Mesothelial cell of epicardium (in vitro differentiated cells): ENCODE measurements at regions not wholly inside any gene's neighbourhood (a gene's known extent, or its start where the extent isn't known, plus 50 kb on each side); places are given as distances from the start of the nearest gene placed in this dataset.

Experiments
- DNase-seq, 2 experiments: peaks; one replicate each; pipeline ENCODE4 v3.0.0; 2021; ENCODE audit warnings: low spot score in 2 of 2; ENCODE audit not compliant: unreplicated experiment in 2 of 2
- H3K27ac Mint-ChIP-seq: 2 replicates; pipeline ENCODE4 v1.8.0; 2021; ENCODE audit warnings: mixed read lengths
- H3K27me3 Mint-ChIP-seq: 2 replicates; pipeline ENCODE4 v1.8.0; 2021; ENCODE audit warnings: low read depth, mixed read lengths
- H3K36me3 Mint-ChIP-seq: 2 replicates; pipeline ENCODE4 v1.8.0; 2021; ENCODE audit warnings: mixed read lengths
- H3K4me1 Mint-ChIP-seq: 2 replicates; pipeline ENCODE4 v1.8.0; 2021; ENCODE audit warnings: mixed read lengths
- H3K4me3 Mint-ChIP-seq: 2 replicates; pipeline ENCODE4 v1.8.0; 2021; ENCODE audit warnings: mild to moderate bottlenecking, moderate library complexity, mixed read lengths
- H3K9me3 Mint-ChIP-seq: 2 replicates; pipeline ENCODE4 v1.8.0; 2021; ENCODE audit warnings: mixed read lengths
- TF ChIP-seq, protein P1 (sequence below): fragments of 200-600 bp; sonication (generic); IDR thresholded peaks from one replicate; pipeline ENCODE4 v1.5.0; 2021; ENCODE audit warnings: antibody characterized with exemption; ENCODE audit not compliant: unreplicated experiment

- Mint-ChIP-seq H3K4me3 (no peak overlapping the region), H3K36me3 (no peaks in the 10 kb centered on the region), H3K27ac (no peak overlapping the region), H3K9me3 (no peaks in the 10 kb centered on the region), H3K27me3 (no peaks in the 10 kb centered on the region), H3K4me1 (no peaks in the 10 kb centered on the region)
- TF ChIP-seq, protein P1, sequence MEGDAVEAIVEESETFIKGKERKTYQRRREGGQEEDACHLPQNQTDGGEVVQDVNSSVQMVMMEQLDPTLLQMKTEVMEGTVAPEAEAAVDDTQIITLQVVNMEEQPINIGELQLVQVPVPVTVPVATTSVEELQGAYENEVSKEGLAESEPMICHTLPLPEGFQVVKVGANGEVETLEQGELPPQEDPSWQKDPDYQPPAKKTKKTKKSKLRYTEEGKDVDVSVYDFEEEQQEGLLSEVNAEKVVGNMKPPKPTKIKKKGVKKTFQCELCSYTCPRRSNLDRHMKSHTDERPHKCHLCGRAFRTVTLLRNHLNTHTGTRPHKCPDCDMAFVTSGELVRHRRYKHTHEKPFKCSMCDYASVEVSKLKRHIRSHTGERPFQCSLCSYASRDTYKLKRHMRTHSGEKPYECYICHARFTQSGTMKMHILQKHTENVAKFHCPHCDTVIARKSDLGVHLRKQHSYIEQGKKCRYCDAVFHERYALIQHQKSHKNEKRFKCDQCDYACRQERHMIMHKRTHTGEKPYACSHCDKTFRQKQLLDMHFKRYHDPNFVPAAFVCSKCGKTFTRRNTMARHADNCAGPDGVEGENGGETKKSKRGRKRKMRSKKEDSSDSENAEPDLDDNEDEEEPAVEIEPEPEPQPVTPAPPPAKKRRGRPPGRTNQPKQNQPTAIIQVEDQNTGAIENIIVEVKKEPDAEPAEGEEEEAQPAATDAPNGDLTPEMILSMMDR = no peak
- no peak for DNase-seq
Measured at GRCh38 chr5:167827766-167828165, 463.7 kb upstream of the WWC1 start.

DNA sequence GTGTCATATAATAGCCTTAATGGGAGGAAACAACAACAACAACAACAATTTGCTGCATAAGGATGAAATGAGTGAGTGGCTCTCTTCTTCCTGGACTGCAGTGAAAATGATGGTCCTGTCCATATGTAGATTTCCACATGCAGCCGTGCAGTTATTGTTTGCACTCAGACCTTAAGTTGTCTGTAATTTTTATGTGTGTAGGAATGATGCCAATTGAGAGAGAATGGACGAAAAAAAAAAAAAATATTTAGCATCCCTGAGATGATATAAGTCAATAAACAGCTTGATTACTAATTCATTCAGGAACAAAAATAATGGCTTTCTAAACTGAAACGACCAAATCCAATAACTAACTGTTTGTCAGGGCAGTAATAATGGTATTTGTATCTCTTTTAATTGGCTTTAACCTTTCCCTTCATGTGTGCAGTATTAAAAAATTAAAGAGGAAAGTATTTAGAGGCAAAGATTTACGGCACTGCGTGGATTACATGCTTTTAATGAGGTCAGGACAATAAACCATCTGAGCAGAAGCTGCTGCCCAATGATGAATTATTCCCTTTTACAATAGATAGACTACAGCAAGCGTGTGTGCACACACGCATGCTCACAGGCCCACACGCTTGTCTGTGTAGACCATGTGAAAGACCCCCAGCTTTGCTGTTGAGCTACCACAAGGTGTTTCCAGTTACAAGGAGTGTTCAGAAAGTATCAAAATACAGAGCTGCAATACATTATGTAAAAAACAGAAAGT, 459.5 kb upstream of the WWC1 start:
- no peak overlapping the region for H3K4me3 Mint-ChIP-seq
- TF ChIP-seq, protein P1 = no peak
- no peaks in the 10 kb centered on the region for H3K36me3 Mint-ChIP-seq

GRCh38 chr5:167832609-167833008, 458.8 kb upstream of the WWC1 start:
- Mint-ChIP-seq H3K36me3 (no peaks in the 10 kb centered on the region), H3K27me3 (no peaks in the 10 kb centered on the region), H3K4me1 (no peaks in the 10 kb centered on the region), H3K9me3 (no peaks in the 10 kb centered on the region), H3K27ac (no peak overlapping the region), H3K4me3 (no peak overlapping the region)
- no peak for DNase-seq
- TF ChIP-seq, protein P1 = no peak

More for the DNA sequence above, 459.5 kb upstream of the WWC1 start:
- Mint-ChIP-seq H3K27me3 (no peaks in the 10 kb centered on the region), H3K4me1 (no peaks in the 10 kb centered on the region), H3K27ac (no peak overlapping the region), H3K9me3 (no peaks in the 10 kb centered on the region)
- DNase-seq = no peak

- Mint-ChIP-seq H3K4me3 (no peak overlapping the region), H3K27ac (no peak overlapping the region), H3K9me3 (no peaks in the 10 kb centered on the region), H3K36me3 (no peaks in the 10 kb centered on the region), H3K27me3 (no peaks in the 10 kb centered on the region), H3K4me1 (peaks cover 5% of the 10 kb centered on the region)
- no peak for DNase-seq
- TF ChIP-seq, protein P1 = no peak
Measured at GRCh38 chr5:167833456-167833855, 458.0 kb upstream of the WWC1 start.

GRCh38 chr5:167835146-167835545, 456.3 kb upstream of the WWC1 start:
- Mint-ChIP-seq H3K4me1 (peaks cover 17% of the 10 kb centered on the region), H3K36me3 (no peaks in the 10 kb centered on the region), H3K27me3 (no peaks in the 10 kb centered on the region), H3K27ac (no peak overlapping the region), H3K9me3 (no peaks in the 10 kb centered on the region), H3K4me3 (no peak overlapping the region)
- no peak for DNase-seq
- TF ChIP-seq, protein P1 = no peak

DNA sequence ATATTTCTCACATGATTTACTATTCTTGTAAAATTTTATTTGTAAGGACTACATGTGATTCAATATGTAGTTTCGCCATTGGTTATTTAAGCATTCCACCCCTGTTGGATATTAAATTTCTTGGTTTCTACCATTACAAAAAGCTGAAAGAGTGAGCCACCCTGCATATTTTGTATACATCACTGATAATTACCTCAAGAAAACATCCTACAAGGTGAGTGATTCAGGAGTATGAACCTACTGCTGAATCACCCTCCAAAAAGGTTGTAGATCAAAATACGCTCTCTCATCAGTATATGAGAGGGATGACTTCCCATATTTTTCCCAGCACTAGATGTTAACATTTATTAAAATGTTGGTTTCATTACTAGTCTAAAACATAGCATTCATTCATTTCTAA, 454.3 kb upstream of the WWC1 start:
- Mint-ChIP-seq H3K36me3 (no peaks in the 10 kb centered on the region), H3K4me1 (peaks cover 25% of the 10 kb centered on the region), H3K27ac (no peak overlapping the region), H3K9me3 (no peaks in the 10 kb centered on the region), H3K27me3 (no peaks in the 10 kb centered on the region), H3K4me3 (no peak overlapping the region)
- no peak for DNase-seq
- TF ChIP-seq, protein P1 = no peak
